SK-N-MC (cell line): ENCODE measurements at regions not wholly inside any gene's neighbourhood (a gene's known extent, or its start where the extent isn't known, plus 50 kb on each side); places are given as distances from the start of the nearest gene placed in this dataset.
"Not testable (repeated sequence)": the region's sequence is repeated elsewhere in the genome, so short reads cannot be mapped to it uniquely, and the experiment has no call there.

Experiments used
- DNase-seq: peaks from one replicate; pipeline ENCODE4 v3.0.0-alpha.2; 2011; ENCODE audit warnings: low read depth, low spot score
- H3K27ac ChIP-seq: fragments of 200-600 bp; sonication (generic); 2 replicates; pipeline ENCODE4 v1.5.1; 2016; ENCODE audit warnings: mixed run types
- H3K36me3 ChIP-seq: fragments of 200-600 bp; sonication (generic); 2 replicates; pipeline ENCODE4 v1.6.1; 2017; ENCODE audit warnings: antibody characterized with exemption, low read length, mixed read lengths; ENCODE audit not compliant: insufficient read depth
- H3K4me3 ChIP-seq: fragments of 200-600 bp; sonication (generic); 2 replicates; pipeline ENCODE4 v1.5.1; 2016
- H3K9ac ChIP-seq: fragments of 200-600 bp; sonication (generic); 2 replicates; pipeline ENCODE4 v1.8.0; 2017; ENCODE audit warnings: mixed run types, mixed read lengths; ENCODE audit not compliant: insufficient read length
- H3K9me3 ChIP-seq: fragments of 200-600 bp; sonication (generic); 2 replicates; pipeline ENCODE4 v1.6.1; 2017; ENCODE audit warnings: low read depth, mild to moderate bottlenecking, antibody characterized with exemption, low read length, moderate library complexity, mixed read lengths
- EZH2 ChIP-seq: fragments of 200-600 bp; sonication (generic); IDR thresholded peaks from one replicate; pipeline ENCODE4 v1.6.1; 2017; ENCODE audit warnings: antibody characterized with exemption
- FOXP2 ChIP-seq: optimal IDR thresholded peaks from 2 replicates; pipeline ENCODE3; 2011; ENCODE audit warnings: mild to moderate bottlenecking, moderate library complexity; ENCODE audit not compliant: insufficient read depth; ENCODE audit errors: extremely low read length, control extremely low read depth
- POLR2AphosphoS5 ChIP-seq: IDR thresholded peaks from 2 replicates; pipeline ENCODE4 v1.6.1; 2012; ENCODE audit warnings: mild to moderate bottlenecking, low read depth, low read length, borderline replicate concordance

DNA sequence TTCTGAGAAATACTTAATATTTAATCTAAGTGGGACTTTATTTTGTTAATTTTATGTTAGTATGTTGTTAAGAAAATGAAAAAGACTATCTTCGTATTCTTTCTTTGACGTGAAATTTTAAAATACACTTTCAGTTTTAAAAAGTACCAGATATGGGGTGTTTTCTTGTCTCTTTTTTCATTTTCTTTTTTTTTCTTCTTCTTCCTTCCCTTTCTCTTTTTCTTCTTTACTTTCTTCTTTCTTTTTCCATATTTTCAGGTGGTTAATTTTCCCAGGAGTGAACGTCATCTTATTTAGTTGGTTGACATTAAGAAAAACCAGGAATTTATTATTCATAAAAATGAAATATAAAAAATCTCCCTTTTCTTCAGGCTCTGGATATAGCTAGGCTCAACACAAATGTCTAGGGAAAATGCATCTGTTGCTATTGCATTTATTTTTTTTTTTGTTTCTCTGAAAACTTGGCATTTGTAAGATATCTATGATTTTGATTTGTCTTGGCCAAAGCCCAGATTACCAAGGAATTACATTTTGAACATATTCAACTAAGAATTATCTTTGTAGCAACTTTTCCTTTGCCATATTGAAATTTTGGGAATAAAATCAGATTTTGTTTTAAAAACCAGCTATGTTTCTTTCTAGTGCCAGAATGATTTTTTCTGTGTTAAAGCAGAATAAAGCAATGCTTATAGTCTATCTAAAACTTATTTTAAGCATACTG lies 241.3 kb upstream of the FOXP2 start:
- Histone ChIP-seq H3K9ac (no peak overlapping the region), H3K9me3 (no peaks in the 10 kb centered on the region), H3K36me3 (no peaks in the 10 kb centered on the region; the same call in 1 of the 2 replicates), H3K27ac (no peak overlapping the region), H3K4me3 (no peak overlapping the region)
- TF ChIP-seq EZH2 (no peak), FOXP2 (no peak)
- DNase-seq, result no peak

DNA sequence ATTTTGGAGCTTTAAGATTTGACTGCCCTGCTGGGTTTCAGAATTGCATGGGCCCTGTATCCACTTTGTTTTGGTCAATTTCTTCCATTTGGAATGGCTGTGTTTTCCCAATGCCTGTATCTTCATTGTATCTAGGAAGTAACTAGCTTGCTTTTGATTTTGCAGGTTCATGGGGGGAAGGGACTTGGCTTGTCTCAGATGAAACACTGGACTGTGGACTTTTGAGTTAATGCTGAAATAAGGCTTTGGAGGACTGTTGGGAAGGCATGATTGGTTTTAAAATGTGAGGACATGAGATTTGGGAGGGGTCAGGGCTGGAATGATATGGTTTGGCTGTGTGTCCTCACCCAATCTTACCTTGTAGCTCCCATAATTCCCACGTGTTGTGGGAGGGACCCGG lies 245.2 kb upstream of the FOXP2 start:
- H3K9ac ChIP-seq, H3K4me3 ChIP-seq, H3K27ac ChIP-seq, DNase-seq, H3K36me3 ChIP-seq, H3K9me3 ChIP-seq: not testable (repeated sequence)

DNA sequence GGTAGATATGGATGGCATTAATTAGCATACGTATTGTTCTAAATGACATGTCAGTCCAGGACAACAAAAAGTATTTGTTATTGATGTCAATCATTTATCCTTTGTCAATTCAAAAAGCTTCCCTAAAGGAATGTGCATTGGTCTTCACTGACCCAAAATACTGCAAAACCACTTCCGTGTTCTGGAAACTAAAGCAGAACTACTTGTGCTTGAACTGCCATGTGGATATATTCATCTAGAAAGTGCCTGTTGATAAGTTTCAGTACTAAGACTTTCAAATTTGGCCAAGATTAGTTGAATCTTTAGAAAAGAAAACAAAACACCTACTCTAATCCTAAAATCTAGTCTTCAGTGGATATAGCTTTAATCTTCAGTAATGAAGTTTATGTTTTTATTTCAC lies 242.1 kb upstream of the PPP1R3A start:
- Histone ChIP-seq H3K27ac (no peak overlapping the region), H3K4me3 (no peak overlapping the region), H3K9ac (no peak overlapping the region), H3K36me3 (peaks cover 7% of the 10 kb centered on the region; the same call in 1 of the 2 replicates), H3K9me3 (no peaks in the 10 kb centered on the region)
- TF ChIP-seq POLR2AphosphoS5, result no peak
- no peak for TF ChIP-seq FOXP2
- TF ChIP-seq EZH2, result no peak
- DNase-seq, result no peak

DNA sequence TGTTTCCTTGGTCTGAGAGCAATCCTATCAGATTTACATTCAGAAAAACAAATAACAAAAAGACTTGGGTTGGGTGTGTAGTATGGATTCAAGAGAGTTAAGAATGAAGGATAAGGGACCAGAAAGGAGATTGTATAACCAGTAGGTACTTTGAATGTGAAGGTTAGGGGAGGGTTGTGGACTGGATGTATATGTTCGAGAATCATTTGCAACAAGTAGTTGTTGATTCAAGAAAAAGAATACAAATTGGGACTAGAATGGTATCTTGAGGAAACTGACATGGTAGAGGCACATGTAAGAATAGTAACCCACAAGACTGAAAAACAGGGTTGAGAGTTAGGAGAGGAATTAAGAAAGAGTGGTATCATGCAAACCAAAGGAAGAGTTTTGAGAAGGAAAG lies 240.0 kb upstream of the PPP1R3A start:
- H3K9me3 ChIP-seq, result no peaks in the 10 kb centered on the region
- no peak overlapping the region for H3K9ac ChIP-seq
- H3K4me3 ChIP-seq, result no peak overlapping the region
- 0 out of 2 replicates have a peak, but pooled peaks cover 4% of the 10 kb centered on the region for H3K36me3 ChIP-seq
- no peak overlapping the region for H3K27ac ChIP-seq
- no peak for TF ChIP-seq EZH2
- no peak for TF ChIP-seq FOXP2
- TF ChIP-seq POLR2AphosphoS5, result no peak
- no peak for DNase-seq

DNA sequence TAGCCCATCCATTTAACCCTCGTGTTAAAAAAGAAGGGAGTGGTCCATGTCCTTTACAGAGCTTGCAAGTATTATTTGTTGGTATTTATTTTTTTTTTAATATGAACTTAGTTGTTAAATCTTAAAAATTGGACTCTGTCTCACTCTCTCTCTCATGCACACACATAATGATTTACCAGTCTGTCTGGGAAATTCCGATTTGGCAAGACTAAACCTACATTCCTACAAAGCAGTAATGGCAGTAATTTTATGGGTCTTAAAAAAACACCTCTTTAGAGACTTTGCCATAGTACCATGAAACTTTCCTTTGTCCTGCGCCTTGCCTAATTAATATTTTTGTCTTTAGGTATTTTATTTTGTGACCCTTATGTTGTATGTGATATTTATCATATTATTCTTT lies 239.5 kb upstream of the PPP1R3A start:
- H3K9ac ChIP-seq, result no peak overlapping the region
- TF ChIP-seq EZH2, result no peak
- TF ChIP-seq FOXP2, result no peak
- no peak for TF ChIP-seq POLR2AphosphoS5
- no peak for DNase-seq
- H3K4me3 ChIP-seq, result no peak overlapping the region
- H3K9me3 ChIP-seq, result no peaks in the 10 kb centered on the region
- H3K27ac ChIP-seq, result no peak overlapping the region
- no peaks in the 10 kb centered on the region for H3K36me3 ChIP-seq

DNA sequence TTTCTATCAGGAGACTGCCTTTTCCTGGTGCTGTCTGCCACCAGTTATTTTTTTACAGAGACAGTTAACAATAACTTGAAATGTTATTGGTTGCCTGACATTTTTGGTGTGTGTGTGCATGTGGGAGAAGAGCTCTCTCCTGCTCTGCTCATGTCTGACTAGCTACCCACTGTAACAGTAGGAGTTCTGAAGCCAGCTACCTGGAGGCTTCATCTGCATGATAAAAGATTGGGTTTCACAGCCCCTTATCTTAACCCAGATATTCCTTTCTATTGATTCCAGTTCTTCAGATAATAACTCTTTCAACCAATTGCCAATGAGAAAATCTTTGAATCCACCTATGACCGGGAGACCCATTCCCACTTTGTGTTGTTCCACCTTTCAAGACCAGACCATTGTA lies 237.4 kb upstream of the PPP1R3A start:
- no peaks in the 10 kb centered on the region for H3K9me3 ChIP-seq
- no peak overlapping the region for H3K4me3 ChIP-seq
- no peaks in the 10 kb centered on the region for H3K36me3 ChIP-seq
- DNase-seq, result no peak
- no peak overlapping the region for H3K9ac ChIP-seq
- TF ChIP-seq EZH2 (no peak), FOXP2 (no peak), POLR2AphosphoS5 (no peak)
- no peak overlapping the region for H3K27ac ChIP-seq

DNA sequence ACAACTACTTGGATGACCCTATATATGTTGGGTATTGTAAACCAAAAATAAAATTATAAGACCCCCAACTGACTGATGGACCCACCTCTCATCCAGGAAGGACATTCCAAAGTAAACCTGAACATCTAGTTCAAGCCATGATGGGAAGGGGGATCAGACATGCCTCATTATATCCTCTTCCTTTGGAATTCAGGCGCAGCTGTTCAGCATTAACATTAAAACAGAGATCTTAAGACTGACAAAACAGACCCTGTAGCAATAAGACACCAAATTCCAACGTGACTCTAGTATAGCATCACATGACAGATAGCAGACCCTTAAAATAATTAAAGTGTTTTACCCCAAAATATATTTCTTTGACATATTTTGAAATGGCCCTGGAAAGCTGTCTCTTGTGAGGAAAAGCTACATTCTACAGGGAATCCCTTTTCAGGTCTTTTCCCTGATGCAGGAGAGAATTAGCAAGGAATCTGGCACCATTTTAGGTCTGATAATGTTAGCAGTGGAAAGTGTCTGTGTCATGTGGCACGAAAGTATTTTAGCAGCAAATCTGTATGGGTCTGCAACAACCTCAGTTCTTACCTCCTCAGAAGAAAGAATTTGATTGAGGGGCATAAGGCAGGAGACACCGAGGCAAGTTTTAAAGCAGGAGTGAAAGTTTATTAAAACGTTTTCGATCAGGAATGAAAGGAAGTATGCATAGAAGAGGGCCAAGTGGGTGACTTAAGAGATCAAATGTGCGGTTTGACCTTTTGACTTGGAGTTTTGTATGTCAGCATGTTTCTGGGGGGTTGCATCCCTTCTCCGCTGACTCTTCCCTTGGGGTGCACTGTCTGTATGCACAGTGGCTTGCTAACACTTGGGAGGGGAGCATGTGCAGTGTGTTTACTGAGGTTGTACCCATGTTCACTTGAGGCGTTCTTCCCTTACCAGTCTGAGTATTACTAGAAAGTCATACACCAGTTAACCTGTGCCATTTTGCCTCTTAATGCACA lies 236.6 kb upstream of the PPP1R3A start:
- Histone ChIP-seq H3K9me3 (no peaks in the 10 kb centered on the region), H3K27ac (no peak overlapping the region), H3K4me3 (no peak overlapping the region), H3K36me3 (no peaks in the 10 kb centered on the region), H3K9ac (no peak overlapping the region)
- DNase-seq, result no peak
- no peak for TF ChIP-seq FOXP2
- no peak for TF ChIP-seq POLR2AphosphoS5
- no peak for TF ChIP-seq EZH2

DNA sequence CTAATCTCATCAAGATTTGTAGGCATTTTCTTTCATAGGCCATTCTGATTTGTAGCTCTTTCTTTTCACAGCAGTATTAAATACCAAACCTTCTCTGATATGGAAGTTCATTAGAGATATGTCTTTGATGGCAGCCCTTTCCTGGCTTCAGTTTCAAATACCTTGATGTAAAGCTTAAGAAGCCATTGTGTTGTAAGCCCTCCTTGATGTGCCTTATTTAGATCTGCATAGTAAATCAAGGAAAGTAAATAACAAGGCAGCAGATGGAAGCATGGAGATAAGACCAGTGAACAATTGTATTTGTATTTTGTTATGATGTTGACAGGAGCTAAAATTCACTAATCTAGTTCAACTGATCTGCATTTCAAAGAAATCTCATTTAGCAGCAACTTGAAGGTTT lies 234.9 kb upstream of the PPP1R3A start:
- no peak overlapping the region for H3K9ac ChIP-seq
- H3K4me3 ChIP-seq, result no peak overlapping the region
- H3K36me3 ChIP-seq, result no peaks in the 10 kb centered on the region
- TF ChIP-seq POLR2AphosphoS5, result no peak
- no peak for TF ChIP-seq EZH2
- no peak for TF ChIP-seq FOXP2
- DNase-seq, result no peak
- H3K27ac ChIP-seq, result no peak overlapping the region
- no peaks in the 10 kb centered on the region for H3K9me3 ChIP-seq
